ENCODE measurements at regions not wholly inside any gene's neighbourhood (a gene's known extent, or its start where the extent isn't known, plus 50 kb on each side); places are given as distances from the start of the nearest gene placed in this dataset.

DNA sequence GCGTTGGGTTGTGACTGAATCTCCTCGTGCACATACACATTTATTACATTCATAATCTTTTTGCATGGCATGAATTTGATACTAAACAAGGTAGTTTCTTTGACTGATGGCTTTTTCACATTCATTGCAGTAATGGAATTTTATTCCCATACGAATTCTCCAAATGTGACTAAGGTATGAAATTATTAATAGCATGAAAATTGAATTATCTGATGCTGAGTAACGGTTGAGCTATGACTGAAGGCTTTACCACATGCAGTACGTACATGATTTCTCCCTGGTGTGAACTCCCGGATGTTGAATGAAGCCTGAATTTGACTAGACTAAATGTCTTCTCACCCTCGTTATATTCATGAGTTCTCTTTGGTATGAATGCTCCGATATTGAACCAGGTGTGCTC, 104.4 kb upstream of the C1GALT1 start:
- H3K36me3 Mint-ChIP-seq (ENCODE audit: unreplicated experiment), result no peaks in the 10 kb centered on the region
- H3K4me3 Mint-ChIP-seq (ENCODE audit: unreplicated experiment), result no peak overlapping the region

DNA sequence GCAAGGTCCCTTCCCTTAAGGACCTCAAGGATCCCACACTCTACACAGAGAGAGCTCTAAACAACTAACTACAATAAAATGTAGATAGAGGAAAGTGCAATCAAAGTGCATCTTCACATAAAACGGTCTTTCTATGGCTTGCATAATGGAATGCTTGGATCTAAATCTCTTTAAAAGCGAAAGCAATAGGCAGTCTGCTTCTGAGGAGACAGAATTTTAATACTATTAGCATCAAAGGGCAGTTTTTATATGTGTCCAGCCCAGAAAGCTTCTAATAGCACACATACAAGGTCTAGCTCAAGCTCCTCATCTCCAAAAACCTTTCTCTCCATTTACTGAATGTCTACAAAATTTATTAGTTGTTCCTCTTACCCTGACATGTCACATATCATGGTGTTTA, 101.5 kb upstream of the C1GALT1 start:
- no peak overlapping the region for H3K4me3 Mint-ChIP-seq (ENCODE audit: unreplicated experiment)
- no peak for DNase-seq (ENCODE audit: extremely low spot score, unreplicated experiment)
- no peaks in the 10 kb centered on the region for H3K4me1 Mint-ChIP-seq (ENCODE audit: unreplicated experiment)
- no peaks in the 10 kb centered on the region for H3K36me3 Mint-ChIP-seq (ENCODE audit: unreplicated experiment)
- H3K9me3 Mint-ChIP-seq (ENCODE audit: unreplicated experiment), result peaks cover 7% of the 10 kb centered on the region
- peaks cover 39% of the 10 kb centered on the region for H3K27me3 Mint-ChIP-seq (ENCODE audit: unreplicated experiment)
- TF ChIP-seq, protein P1, sequence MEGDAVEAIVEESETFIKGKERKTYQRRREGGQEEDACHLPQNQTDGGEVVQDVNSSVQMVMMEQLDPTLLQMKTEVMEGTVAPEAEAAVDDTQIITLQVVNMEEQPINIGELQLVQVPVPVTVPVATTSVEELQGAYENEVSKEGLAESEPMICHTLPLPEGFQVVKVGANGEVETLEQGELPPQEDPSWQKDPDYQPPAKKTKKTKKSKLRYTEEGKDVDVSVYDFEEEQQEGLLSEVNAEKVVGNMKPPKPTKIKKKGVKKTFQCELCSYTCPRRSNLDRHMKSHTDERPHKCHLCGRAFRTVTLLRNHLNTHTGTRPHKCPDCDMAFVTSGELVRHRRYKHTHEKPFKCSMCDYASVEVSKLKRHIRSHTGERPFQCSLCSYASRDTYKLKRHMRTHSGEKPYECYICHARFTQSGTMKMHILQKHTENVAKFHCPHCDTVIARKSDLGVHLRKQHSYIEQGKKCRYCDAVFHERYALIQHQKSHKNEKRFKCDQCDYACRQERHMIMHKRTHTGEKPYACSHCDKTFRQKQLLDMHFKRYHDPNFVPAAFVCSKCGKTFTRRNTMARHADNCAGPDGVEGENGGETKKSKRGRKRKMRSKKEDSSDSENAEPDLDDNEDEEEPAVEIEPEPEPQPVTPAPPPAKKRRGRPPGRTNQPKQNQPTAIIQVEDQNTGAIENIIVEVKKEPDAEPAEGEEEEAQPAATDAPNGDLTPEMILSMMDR (IDR thresholded peaks at IDR 0.05), result no peak
- H3K27ac Mint-ChIP-seq (ENCODE audit: unreplicated experiment), result no peak overlapping the region

More for the DNA sequence above, 104.4 kb upstream of the C1GALT1 start:
- no peaks in the 10 kb centered on the region for H3K4me1 Mint-ChIP-seq (ENCODE audit: unreplicated experiment)
- peaks cover 26% of the 10 kb centered on the region for H3K27me3 Mint-ChIP-seq (ENCODE audit: unreplicated experiment)
- DNase-seq (ENCODE audit: extremely low spot score, unreplicated experiment), result no peak
- no peak overlapping the region for H3K27ac Mint-ChIP-seq (ENCODE audit: unreplicated experiment)
- TF ChIP-seq, protein P1 (IDR thresholded peaks at IDR 0.05), result no peak
- peaks cover 4% of the 10 kb centered on the region for H3K9me3 Mint-ChIP-seq (ENCODE audit: unreplicated experiment)

DNA sequence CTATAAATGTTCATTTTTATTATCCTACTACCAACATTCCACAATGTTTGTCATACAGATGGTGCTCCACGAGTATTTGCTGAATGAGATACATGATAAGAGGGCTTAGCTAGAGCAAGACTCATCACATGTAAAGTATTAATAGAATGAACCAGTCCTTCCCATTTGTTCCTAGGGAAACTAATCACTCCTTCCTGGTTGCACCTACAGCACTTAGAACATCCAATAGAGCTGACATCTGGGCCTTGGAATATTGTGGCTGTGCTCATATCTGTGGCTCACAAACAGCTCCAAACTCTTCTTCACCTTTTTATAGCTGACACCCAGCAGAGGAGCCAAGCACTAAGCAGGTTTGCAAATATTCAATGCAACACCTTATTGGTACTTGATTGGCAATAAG, 91.9 kb upstream of the C1GALT1 start:
- H3K9me3 Mint-ChIP-seq (ENCODE audit: unreplicated experiment), result peaks cover 17% of the 10 kb centered on the region
- H3K4me1 Mint-ChIP-seq (ENCODE audit: unreplicated experiment), result no peaks in the 10 kb centered on the region
- TF ChIP-seq, protein P1 (IDR thresholded peaks at IDR 0.05), result no peak
- H3K4me3 Mint-ChIP-seq (ENCODE audit: unreplicated experiment), result no peak overlapping the region
- H3K27me3 Mint-ChIP-seq (ENCODE audit: unreplicated experiment), result peaks cover 34% of the 10 kb centered on the region
- H3K36me3 Mint-ChIP-seq (ENCODE audit: unreplicated experiment), result no peaks in the 10 kb centered on the region
- H3K27ac Mint-ChIP-seq (ENCODE audit: unreplicated experiment), result no peak overlapping the region
- DNase-seq (ENCODE audit: extremely low spot score, unreplicated experiment), result no peak

DNA sequence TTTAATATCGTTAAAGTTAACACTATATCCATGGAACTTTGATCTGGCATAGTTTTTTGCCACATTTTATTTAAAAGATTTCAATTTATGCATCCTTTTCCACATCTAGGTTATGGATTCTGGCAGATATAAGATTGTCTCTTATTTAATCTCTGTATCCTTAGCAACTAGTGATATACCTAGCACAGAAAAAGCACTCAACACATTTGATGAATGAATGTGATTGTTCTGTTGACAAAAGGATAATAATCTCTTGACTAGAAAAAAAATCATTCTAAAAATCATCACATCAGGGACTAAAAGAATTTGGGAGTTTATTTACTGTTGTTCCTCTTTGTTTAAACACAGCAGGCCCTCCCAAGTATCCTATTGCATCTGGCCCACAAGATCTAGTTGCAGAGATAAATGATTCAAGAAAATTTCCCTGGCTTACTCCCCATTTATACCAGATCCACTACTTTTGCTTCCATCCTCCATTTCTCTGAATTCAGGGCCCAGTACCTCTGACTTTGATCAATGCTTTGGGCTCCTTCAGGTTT, 84.0 kb upstream of the C1GALT1 start:
- H3K4me3 Mint-ChIP-seq (ENCODE audit: unreplicated experiment), result no peak overlapping the region
- no peaks in the 10 kb centered on the region for H3K36me3 Mint-ChIP-seq (ENCODE audit: unreplicated experiment)
- H3K4me1 Mint-ChIP-seq (ENCODE audit: unreplicated experiment), result peaks cover 24% of the 10 kb centered on the region
- no peaks in the 10 kb centered on the region for H3K9me3 Mint-ChIP-seq (ENCODE audit: unreplicated experiment)
- TF ChIP-seq, protein P1 (IDR thresholded peaks at IDR 0.05), result no peak
- DNase-seq (ENCODE audit: extremely low spot score, unreplicated experiment), result no peak
- no peak overlapping the region for H3K27ac Mint-ChIP-seq (ENCODE audit: unreplicated experiment)
- H3K27me3 Mint-ChIP-seq (ENCODE audit: unreplicated experiment), result peaks cover 3% of the 10 kb centered on the region

DNA sequence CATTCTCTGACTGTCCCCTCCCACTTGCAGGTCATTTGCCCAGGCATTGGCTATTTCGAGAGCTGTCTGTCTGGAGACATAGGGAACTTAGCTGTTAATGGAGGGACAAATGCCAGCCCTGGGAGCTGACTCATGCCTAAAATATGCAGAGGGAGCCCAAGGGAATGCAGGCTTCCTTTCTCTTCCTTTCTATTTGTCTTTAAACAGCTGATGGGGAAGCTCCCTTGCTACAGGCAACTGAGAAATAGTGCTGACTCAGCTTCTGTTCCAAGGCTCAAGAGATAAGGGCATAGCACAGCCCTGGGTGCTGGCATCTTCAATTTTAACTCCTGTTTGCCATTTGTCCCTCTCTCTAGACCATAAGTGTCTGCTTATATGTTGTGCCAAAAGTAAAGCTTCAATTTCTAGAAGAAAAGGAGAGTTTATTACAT, 82.7 kb upstream of the C1GALT1 start:
- no peak overlapping the region for H3K4me3 Mint-ChIP-seq (ENCODE audit: unreplicated experiment)

More for the DNA sequence above, 82.7 kb upstream of the C1GALT1 start:
- Mint-ChIP-seq H3K4me1 (ENCODE audit: unreplicated experiment) (peaks cover 24% of the 10 kb centered on the region), H3K9me3 (ENCODE audit: unreplicated experiment) (no peaks in the 10 kb centered on the region), H3K27ac (ENCODE audit: unreplicated experiment) (peak overlapping the region; percentile 83), H3K27me3 (ENCODE audit: unreplicated experiment) (peaks cover 3% of the 10 kb centered on the region), H3K36me3 (ENCODE audit: unreplicated experiment) (no peaks in the 10 kb centered on the region)
- TF ChIP-seq, protein P1 (IDR thresholded peaks at IDR 0.05), result no peak
- DNase-seq (ENCODE audit: extremely low spot score, unreplicated experiment), result peak; percentile 93

Data from osteocyte (in vitro differentiated cells).